ENCODE measurements at regions not wholly inside any gene's neighbourhood (a gene's known extent, or its start where the extent isn't known, plus 50 kb on each side); places are given as distances from the start of the nearest gene placed in this dataset.

- no peak for TF ChIP-seq CTCF (IDR thresholded peaks at IDR 0.05; ENCODE audit: insufficient read depth, low read length, poor library complexity, severe bottlenecking)
- no peak for TF ChIP-seq EZH2phosphoT487 (conservative IDR thresholded peaks at IDR 0.05; ENCODE audit: low read length)
These were observed 354.6 kb upstream of the FANCL start for GRCh38 chr2:58595714-58596113.
